K562 (cell line): ENCODE measurements at regions not wholly inside any gene's neighbourhood (a gene's known extent, or its start where the extent isn't known, plus 50 kb on each side); places are given as distances from the start of the nearest gene placed in this dataset.

Experiments
- POLR2AphosphoS5 ChIP-seq: IDR thresholded peaks from 2 replicates; pipeline ENCODE4 v1.6.1; 2011; ENCODE audit warnings: mild to moderate bottlenecking, low read depth, low read length, moderate library complexity; ENCODE audit not compliant: control insufficient read depth, insufficient read depth
- TCFL5 ChIP-seq: fragments of 250-450 bp; sonication (Bioruptor Pico); conservative IDR thresholded peaks from 2 replicates; pipeline ENCODE4 v1.6.1; 2021; ENCODE audit warnings: mild to moderate bottlenecking, moderate library complexity, matching md5 sums

GRCh38 chrX:1813809-1814208 is 198.9 kb downstream of the ASMT start:
- TF ChIP-seq POLR2AphosphoS5 (no peak), TCFL5 (CRISPR knock-in tag) (no peak)
